Loucy (cell line): ENCODE measurements at regions not wholly inside any gene's neighbourhood (a gene's known extent, or its start where the extent isn't known, plus 50 kb on each side); places are given as distances from the start of the nearest gene placed in this dataset.

Experiments used
- CTCF ChIP-seq: fragments of 200-600 bp; sonication (generic); conservative IDR thresholded peaks from 2 replicates; pipeline ENCODE4 v1.5.1; 2014; ENCODE audit warnings: mild to moderate bottlenecking, antibody characterized with exemption, low read length
- EZH2phosphoT487 ChIP-seq: fragments of 200-600 bp; IDR thresholded peaks from 2 replicates; pipeline ENCODE4 v1.6.1; 2018; ENCODE audit warnings: antibody characterized with exemption, mild to moderate bottlenecking, moderate library complexity, borderline replicate concordance

- TF ChIP-seq CTCF: no peak
- no peak for TF ChIP-seq EZH2phosphoT487
These were observed 768.1 kb upstream of the GRAMD2B start for GRCh38 chr5:125655156-125655555.
